ENCODE measurements at regions not wholly inside any gene's neighbourhood (a gene's known extent, or its start where the extent isn't known, plus 50 kb on each side); places are given as distances from the start of the nearest gene placed in this dataset.

- in situ Hi-C loops (cut with HindIII; ENCODE audit: low sequenced_read_pairs): no loop called here
- TF ChIP-seq CTCF (IDR thresholded peaks at IDR 0.05; ENCODE audit: low read depth, low read length): no peak
- no peak for DNase-seq (ENCODE audit: low read depth, low spot score)
- no peak overlapping the region for H3K4me3 ChIP-seq (ENCODE audit: low read depth, low read length)
Measured at GRCh38 chr13:37211487-37211886, 106.0 kb upstream of the CSNK1A1L start.

- no peak for TF ChIP-seq CTCF (IDR thresholded peaks at IDR 0.05; ENCODE audit: low read depth, low read length)
- no peak overlapping the region for H3K4me3 ChIP-seq (ENCODE audit: low read depth, low read length)
- in situ Hi-C loops (cut with HindIII; ENCODE audit: low sequenced_read_pairs): no loop called here
- DNase-seq (ENCODE audit: low read depth, low spot score): no peak
Measured at GRCh38 chr13:37209621-37210580, 104.4 kb upstream of the CSNK1A1L start.

- peak; percentile 29 for DNase-seq (ENCODE audit: low read depth, low spot score)
- in situ Hi-C loops (cut with HindIII; ENCODE audit: low sequenced_read_pairs): no loop called here
- TF ChIP-seq CTCF (IDR thresholded peaks at IDR 0.05; ENCODE audit: low read depth, low read length): no peak
- no peak overlapping the region for H3K4me3 ChIP-seq (ENCODE audit: low read depth, low read length)
Measured at GRCh38 chr13:37207691-37208451, 102.4 kb upstream of the CSNK1A1L start.

- no peak overlapping the region for H3K4me3 ChIP-seq (ENCODE audit: low read depth, low read length)
- no peak for DNase-seq (ENCODE audit: low read depth, low spot score)
- in situ Hi-C loops (cut with HindIII; ENCODE audit: low sequenced_read_pairs): no loop called here
- TF ChIP-seq CTCF (IDR thresholded peaks at IDR 0.05; ENCODE audit: low read depth, low read length): no peak
Measured at GRCh38 chr13:37202264-37202663, 96.8 kb upstream of the CSNK1A1L start.

- H3K4me3 ChIP-seq (ENCODE audit: low read depth, low read length): no peak overlapping the region
- in situ Hi-C loops (cut with HindIII; ENCODE audit: low sequenced_read_pairs): no loop called here
- TF ChIP-seq CTCF (IDR thresholded peaks at IDR 0.05; ENCODE audit: low read depth, low read length): no peak
- DNase-seq (ENCODE audit: low read depth, low spot score): no peak
Measured at GRCh38 chr13:37201081-37201480, 95.6 kb upstream of the CSNK1A1L start.

GRCh38 chr13:37198629-37199028 lies 93.2 kb upstream of the CSNK1A1L start:
- no peak overlapping the region for H3K4me3 ChIP-seq (ENCODE audit: low read depth, low read length)
- no peak for DNase-seq (ENCODE audit: low read depth, low spot score)
- in situ Hi-C loops (cut with HindIII; ENCODE audit: low sequenced_read_pairs): no loop called here
- TF ChIP-seq CTCF (IDR thresholded peaks at IDR 0.05; ENCODE audit: low read depth, low read length): no peak
